Retinal pigment epithelial cell (primary cell): ENCODE measurements at regions not wholly inside any gene's neighbourhood (a gene's known extent, or its start where the extent isn't known, plus 50 kb on each side); places are given as distances from the start of the nearest gene placed in this dataset.

ENCODE experiments used
- DNase-seq: peaks from one replicate; pipeline ENCODE4 v3.0.0-alpha.2; 2010; ENCODE audit warnings: low read depth
- H3K4me3 ChIP-seq: 2 replicates; pipeline ENCODE4 v1.5.1; 2011; ENCODE audit warnings: mild to moderate bottlenecking, low read length, control low read depth, moderate library complexity
- CTCF ChIP-seq: conservative IDR thresholded peaks from 2 replicates; pipeline ENCODE4 v1.5.1; 2011; ENCODE audit warnings: low read depth, low read length, control low read depth, inconsistent platforms

DNA sequence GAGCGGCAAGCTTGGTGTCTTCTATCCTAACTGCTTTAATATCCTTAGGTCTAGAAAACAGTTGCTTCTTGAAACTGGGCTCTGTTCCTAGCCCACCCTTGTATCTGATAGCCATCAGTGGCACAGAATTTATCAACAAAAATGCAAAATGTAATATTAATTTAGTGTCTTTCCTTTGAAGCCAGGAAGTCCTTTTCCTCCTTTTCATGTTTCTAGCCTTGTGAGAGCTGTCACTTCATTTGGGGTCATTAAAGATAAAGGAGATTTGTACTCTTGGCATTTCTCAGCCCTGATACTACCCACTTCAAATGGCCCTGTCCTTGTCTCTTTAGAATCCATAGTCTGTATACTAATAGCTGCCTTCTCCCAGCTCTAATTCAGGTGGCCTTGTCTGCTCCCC is 111.0 kb downstream of the GAS1 start:
- no peak overlapping the region for H3K4me3 ChIP-seq
- TF ChIP-seq CTCF = no peak
- DNase-seq = no peak

GRCh38 chr9:86830356-86830755 is 117.0 kb downstream of the GAS1 start:
- no peak overlapping the region for H3K4me3 ChIP-seq
- no peak for DNase-seq
- TF ChIP-seq CTCF = no peak

DNA sequence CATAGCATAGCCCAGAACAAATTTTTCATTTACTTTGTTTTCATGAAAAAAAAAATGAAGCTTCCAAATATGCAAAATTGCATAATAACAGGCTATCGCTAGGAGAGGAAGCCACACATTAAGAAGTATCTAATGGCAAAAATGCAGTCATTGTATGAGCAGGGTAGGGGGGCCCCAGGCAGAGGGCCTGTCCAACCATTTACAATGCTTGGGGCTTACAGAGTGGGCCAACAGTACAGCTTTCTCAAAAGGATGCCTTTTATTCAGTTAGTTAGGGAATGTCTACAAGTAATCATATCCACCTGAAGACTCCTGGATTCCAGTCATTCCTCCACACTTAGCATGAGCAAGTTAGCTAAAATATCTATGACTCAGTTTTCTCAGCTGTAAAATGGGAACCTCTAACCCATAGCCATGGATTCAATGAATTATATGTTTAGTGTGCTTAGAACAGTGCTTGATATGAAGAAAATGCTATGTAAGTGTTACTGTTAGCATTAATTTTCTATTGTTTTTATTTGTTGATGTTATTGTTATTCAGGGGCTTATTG is 117.7 kb downstream of the GAS1 start:
- no peak for TF ChIP-seq CTCF
- H3K4me3 ChIP-seq = no peak overlapping the region
- DNase-seq = no peak

DNA sequence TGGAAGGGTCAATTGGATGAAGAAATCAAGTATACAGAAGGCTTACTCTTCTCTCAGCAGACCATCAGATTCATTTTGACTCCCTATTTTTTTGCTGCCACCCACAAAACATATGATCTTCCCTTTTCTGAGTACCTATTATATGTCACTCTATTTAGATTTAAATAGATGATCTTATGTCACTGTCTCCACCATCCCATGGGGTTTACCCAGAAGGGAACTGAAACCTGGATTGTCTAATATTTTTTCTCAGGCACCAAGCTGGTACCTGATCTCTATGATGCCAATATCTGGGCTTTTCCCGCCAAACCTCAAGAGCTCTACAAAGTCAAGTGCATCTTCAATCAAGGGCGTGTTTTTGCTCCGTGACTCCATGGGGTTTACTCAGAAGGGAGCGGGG is 118.7 kb downstream of the GAS1 start:
- TF ChIP-seq CTCF = no peak
- no peak overlapping the region for H3K4me3 ChIP-seq
- no peak for DNase-seq

DNA sequence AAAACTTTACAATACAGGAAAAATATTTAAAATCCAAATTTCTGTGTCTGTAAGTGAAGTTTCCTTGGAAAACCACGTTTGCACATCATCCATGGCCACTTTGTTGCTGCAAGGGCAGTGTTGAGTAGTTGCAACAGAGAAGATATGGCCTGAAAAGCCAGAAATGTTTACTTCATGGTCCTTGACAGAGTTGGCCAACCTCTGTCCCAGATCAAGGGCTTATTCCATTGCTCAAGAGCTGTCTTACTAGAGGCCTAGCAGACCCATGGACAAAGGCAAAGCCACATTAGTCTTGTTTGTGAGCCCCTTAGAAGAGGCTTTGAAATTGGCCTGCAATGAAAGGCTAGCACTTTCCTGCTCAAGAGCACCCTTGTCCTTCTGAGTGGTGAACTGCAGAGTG is 119.4 kb downstream of the GAS1 start:
- DNase-seq = no peak
- no peak overlapping the region for H3K4me3 ChIP-seq
- TF ChIP-seq CTCF = no peak

DNA sequence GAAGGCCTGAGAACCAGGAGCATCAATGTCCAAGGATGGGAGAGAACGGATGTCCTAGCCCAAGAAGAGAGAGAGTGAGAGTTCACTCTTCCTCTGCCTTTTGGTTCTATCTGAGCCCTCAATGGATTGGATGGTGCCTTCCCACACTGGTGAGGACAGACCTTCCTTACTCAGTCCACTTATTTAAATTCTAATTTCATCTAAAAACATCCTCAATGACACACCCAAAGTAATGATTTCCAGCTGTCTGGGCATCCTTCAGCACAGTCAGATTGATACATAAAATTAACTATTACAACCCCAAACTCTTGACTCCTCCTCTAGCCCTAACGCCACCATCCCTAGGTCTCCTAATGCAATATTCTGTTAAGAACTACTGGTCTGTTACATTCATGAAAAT is 122.0 kb downstream of the GAS1 start:
- H3K4me3 ChIP-seq = no peak overlapping the region
- no peak for TF ChIP-seq CTCF
- no peak for DNase-seq

- no peak overlapping the region for H3K4me3 ChIP-seq
- TF ChIP-seq CTCF = no peak
- DNase-seq = peak; percentile 90
Measured at GRCh38 chr9:86822006-86822801, 125.1 kb downstream of the GAS1 start.
